CMK (cell line): ENCODE measurements at regions not wholly inside any gene's neighbourhood (a gene's known extent, or its start where the extent isn't known, plus 50 kb on each side); places are given as distances from the start of the nearest gene placed in this dataset.
"Not testable (repeated sequence)": the region's sequence is repeated elsewhere in the genome, so short reads cannot be mapped to it uniquely, and the experiment has no call there.

ENCODE experiments used
- DNase-seq: peaks from one replicate; pipeline ENCODE4 v3.0.0-alpha.2; 2010; ENCODE audit warnings: low read depth

DNA sequence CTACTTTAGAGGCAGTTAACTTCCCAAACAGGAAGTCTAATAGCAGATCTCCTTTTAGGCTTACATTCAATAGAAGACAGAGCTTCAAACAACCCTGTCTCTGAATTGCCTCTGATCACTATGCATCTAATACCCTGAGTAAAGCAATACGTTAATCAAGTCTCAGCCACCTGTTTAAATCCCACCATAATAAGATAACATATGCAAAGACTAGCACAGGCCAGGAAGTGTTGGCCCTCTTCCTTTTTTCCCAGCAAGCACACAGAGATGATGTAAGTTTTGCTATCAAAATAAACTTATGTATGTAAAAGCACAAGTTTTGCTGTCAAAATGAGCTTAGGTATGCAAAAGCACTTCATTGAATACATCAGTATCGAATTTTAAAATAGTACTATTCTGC, 385.5 kb downstream of the RND3 start:
- peak; percentile 9 for DNase-seq

DNA sequence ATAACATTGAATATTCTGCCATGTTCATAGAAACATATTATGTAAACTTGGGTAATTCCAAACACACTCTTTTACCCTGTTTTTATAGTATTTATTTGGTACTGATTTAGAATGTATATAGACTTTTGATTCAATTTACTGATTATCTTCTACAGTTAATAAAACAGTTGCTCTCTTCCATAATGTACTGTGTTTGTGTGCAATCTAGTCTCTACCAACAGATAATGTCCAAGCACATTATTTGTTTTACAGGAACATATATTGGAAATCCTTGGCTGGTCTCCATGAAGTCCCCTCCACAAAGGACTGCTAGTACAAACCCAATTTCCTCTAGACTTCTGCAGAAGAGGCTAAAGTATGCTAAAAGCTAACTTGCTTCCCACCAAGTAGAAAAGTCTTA, 386.6 kb downstream of the RND3 start:
- no peak for DNase-seq

DNA sequence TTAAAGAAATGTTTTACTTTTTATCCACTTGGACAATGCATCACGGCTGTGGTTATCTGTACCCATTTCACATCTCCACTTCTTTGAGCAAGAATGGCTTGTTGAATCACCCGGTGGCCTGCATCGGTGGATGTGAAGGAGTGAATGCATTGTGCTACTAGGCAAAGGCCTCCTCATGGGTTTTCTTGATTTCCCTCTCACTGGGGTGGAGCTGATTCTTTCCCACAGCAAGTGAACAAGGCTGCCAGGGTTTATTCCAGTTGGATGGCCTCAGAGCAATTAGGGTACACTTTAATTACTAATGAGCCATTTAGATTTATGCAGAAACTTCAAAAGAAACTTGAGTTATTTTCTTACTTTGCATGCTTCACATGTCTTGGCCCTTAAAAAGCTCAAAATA, 387.1 kb downstream of the RND3 start:
- DNase-seq = no peak

DNA sequence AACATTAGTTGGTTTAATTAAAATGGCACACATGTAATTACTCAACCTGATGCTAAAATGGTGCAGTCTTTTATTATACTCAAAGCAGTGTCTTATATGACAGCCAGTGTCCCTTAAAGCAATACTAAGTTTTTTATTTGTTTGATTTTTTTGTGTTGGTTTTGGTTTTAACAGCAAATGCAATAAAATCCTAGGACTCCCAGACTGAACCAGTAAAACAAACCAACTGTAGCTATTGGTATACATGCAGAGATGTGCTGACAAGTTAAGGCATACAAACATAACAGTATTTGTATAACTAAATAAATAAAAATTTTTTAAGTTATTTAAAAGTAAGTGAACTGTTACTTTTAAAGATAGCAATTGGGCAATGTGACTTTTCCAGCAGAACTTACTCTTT, 387.7 kb downstream of the RND3 start:
- no peak for DNase-seq

DNA sequence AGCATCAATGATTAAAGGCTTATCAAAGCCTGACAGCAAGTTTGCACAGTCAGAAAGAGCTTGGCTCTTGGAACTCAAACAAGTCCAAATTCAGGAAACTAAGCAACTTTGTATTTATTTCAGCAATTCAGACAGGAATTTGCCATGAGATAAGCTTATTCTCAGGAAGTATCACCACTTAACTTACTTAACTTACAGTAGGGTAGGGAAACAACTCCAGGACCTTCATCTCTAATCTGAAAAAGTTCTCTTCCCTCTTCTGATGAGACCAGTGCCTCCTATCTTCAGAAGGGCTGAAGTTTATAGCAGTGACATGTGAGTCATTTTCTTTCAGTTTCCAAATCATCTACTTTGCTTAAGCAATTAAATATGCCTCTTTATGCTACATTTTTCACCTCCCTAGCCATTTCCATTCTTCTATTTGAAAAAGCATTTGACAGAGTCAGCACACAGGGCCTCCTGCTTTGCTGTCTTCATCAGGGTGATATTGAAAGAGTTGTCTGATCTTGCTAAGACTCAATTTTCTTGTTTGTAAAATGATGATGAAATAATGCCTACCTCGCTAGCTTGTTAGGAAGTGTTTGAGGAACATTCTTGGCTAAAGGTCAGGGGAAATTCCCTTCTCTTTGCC, 389.5 kb downstream of the RND3 start:
- DNase-seq = no peak

DNA sequence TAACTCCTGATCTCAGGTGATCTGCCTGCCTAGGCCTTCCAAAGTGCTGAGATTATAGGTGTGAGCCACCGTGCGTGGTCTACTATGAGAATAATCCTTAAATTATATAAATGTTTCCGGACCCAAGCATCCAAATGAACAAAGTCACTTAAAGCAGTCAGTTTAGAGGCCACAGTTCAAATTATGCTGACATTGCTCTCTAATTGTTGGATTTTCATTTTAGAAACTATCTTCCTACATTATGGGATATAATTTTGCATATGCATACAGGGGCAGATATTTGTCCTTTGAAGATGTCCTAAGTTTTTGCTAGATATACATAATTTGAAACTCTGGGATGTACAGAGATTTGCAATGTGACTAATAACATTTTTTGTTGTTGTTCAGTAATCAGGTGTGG, 390.1 kb downstream of the RND3 start:
- no peak for DNase-seq

DNA sequence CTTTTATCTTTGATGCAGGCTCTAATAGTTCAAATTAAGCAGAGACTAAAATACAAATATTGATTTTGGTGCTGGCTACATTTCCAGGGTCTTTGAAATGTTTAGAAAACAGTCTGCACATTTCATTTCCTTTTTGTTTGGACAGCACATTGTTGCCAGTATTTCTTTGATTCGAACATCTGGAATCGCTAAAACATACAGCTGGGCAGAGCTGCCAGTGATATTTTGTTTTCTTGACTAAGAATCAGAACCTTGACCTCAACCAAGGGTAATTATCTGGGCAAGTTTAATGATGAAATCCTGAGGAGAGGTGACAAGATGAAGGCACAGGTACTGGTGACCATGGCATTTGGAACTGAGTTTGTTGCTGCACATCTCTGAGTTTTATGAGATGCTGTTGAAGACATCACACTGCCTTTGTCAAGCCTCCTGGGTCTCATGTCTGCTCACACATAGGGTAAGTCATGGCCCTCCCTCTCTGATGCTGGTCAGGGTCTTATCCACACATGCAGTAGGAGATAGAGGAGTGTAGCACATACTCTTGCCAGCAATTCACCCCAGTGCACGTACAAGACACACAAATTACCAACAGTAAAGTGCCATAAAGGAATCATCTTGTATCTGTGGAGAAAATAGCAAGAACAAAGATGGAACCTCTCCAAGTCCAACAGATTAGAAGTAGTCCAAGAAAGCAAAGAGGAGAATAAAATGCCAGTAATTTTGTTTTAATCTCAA, 391.9 kb downstream of the RND3 start:
- DNase-seq = no peak

DNA sequence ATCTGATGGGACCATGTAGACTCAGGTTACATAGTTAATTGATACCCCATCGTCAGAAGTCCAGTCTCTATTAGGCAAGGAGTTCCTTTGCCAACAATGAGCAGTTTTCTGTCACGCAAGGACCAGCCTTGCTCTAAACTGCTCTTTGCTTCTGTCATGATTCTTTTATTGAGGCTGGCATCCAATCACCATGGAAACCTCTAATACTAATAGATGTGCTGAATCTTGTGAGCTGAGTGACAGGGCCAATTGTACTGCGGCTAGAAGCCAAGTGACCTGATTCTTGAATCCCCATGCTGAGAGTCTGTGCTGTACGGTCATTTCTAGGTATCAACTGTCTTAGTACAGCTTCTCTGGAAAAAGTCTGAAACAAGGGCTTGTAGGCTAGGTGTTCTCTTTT, 395.6 kb downstream of the RND3 start:
- no peak for DNase-seq

DNA sequence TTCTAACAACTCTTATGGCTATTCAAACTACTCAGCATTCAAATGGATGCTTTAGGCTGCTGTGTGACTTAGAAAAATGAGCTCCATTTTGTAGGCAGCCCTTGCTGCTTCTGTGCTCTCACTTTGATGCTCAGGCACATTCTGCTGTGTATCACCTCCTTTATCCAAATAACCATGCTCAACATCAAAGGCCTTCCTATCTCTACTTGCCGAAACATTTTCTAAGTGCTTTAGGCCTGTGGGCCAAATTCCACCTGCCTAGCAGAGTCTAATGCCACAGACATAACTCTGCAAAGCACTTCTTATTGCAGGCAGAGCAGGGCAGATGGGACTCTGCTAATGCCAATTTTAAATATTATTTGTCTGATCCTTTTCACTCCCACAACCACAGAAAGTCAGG, 397.4 kb downstream of the RND3 start:
- no peak for DNase-seq

DNA sequence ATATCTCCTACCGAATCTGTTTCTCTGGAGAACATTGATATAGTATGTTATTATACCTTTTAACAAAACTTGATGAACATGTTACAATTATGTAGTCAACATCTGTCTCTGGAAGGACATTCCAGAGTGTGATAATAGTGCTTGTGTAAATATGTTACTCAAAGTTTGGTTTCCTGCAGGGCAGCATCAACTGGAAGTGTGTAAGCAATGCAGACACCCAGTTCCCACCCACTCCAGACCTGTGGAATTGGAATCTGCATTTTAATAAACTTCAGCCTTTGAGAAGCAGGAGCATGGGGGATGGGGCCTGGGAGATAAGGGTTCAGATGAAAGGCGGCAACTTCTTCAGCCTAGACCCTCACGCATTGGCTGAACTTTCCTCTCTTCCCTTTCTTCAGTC, 398.9 kb downstream of the RND3 start:
- DNase-seq = no peak

DNA sequence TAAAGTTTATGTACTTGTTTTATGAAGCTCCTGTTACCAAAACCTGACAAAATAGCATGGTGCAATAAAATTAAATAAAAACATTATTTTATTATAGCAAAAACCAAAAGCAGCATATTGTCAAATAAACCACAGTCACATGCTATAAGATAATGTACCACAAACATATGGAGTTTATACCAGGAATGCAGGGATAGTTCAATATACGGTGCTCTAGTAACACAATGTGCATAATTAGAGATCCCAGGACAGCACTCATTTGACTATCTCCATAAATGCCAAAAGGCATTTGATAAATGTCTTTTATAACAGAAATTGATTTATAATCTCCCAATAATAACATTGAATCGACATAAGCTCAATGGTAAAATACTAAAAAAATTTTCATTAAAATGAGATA, 402.0 kb downstream of the RND3 start:
- DNase-seq = no peak

DNA sequence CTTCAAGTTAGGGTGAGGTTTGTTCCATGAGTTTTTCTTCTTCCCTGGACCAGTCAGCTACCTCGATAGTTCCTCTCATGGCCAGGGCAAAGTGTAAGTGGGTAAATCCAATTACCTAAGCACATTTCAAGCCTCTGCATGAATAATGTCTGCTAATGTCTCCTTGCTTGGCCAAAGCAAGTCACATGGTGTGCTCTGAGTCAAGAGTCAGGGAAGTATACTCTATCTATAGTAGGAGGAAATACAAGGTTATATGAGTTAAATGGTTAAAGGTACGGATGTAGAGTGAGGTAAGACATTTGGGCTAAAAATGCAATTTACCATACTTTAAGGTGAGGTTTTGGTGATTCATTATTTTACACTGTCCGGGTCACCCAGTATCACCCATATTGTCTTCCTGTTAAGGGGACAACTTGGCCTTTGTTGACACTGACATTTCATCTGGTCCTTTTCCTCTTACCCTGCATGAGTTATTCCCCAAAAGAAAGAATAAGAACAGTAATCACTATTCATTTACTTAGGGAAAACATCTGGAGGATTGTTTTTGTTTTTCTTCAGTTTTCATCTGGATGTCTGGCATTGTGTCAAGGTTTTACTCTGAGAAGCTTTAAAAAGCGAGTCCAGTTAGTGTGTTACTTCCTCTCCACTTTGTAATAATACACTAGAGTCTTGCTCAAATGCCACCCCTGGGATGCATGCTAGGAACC, 405.5 kb downstream of the RND3 start:
- DNase-seq = no peak

DNA sequence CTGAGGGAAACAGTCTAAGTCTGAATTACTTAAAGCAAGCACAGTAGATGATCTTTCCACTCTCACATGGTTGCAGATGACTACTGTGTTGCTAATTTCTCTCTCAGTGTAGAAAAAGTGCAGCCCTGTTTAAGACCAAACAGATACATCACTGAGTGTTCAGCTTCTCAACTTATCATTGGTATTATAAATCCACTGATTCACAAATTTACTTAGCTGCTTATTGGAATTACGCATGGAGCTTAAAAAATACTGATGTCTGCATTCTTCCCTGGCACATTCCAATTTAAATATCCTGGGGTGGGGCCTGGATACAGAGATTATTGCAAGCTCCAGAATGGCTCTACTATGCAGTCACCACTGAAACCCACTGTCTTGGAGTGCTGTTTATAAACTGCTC, 411.2 kb downstream of the RND3 start:
- DNase-seq = no peak

DNA sequence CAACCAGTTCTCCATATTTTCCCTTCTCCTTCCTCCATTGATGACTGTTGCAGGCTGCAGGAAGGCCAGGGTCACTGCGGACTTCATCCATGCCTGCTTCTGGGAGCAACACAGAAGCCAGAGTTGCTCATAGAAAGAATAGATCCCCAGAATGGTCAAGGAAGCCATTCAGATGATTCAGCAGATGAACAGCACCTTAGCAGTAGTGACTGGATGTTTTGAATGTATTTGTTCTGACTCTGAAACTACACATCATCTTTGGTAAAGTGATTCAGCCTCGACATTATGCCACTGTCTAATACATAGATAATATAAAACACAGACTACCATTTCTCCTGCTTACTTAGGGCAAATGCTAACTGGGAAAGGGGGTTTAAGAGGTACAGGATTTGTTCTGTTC, 411.6 kb downstream of the RND3 start:
- no peak for DNase-seq

DNA sequence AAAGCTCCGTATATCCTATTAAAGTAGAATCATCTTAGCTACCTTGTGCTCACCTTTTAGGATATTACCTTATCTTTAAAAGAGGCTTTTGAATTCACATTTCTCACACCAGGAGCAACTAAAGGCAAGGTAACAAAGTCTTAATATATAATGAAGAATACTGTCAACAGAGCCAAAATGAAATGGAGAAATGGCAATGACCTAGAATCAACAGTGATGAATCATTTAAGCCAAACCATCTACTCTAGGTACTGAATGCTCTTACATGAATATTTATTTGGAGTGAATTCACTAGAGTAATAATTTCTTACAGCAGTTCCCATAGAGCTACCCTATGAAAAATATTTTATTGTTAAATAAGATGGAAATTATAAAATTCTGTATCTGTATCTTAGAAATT, 421.0 kb downstream of the RND3 start:
- no peak for DNase-seq

DNA sequence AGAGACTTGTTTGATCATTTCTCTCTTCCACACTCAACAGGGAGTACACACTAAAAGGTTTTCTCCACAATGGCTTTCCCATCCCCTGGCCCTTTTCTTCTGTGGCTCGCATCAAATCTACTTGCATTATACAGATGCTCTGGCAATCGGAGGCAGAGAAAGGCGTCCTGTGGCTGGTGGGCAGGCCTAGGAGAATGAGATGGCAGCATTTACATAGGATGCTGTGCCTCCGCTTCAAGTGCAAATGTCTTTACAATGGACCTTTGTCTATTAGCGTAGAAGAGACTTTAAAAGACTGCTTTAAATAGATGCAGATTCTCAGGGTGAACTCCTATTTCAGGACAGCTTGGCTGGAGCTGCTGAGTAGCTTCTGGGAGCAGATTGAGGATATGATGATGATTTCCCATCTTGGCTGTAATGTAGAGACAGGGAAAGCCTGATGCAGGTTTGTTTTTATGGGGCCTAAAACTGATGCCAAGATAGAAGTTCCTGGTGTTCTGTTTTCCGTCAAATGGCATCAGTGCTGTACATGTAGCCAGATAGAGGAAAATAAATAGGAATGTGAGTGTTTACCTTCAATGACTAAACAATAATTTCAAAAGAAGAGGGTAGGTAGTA, 423.4 kb downstream of the RND3 start:
- DNase-seq = no peak

DNA sequence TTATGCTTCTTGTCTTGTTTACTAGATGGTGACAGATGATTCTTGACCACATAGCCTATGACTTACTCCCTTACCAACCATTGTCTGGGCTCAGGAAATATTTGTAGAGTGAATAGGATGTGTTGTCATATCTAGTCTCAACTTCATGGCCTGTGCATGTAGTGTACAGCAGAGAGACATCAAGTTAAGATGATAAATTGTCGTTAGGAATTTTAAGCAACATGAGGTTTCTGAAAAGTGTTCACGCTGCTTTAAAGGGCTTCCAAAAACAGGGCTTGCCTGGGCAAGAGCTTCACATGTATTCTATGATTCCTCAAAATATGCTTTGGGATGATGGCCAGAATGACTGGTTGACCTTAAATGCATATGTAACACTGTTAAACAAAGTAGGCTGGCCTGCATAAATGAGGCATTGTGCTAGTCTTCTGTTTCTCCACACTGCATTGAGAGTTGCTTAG, 424.0 kb downstream of the RND3 start:
- DNase-seq = no peak

DNA sequence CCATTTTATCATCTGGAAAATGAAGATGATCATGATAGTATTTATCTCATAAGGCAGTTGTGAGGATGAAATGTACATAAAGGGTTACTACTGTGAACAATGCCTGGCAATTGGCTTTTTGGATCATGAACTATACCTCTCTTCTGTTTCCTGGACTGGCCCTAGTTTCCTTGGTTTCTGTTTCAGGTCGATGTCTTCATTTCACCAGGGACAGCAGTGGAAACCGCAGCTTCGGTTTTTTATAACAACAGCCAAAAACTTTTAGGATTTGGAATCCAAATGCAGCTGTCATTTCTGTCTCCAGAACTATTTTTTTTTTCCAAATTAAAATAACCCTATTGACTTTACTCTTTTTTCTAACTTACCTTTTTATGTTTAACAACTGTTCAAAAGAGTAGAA, 425.1 kb downstream of the RND3 start:
- no peak for DNase-seq

DNA sequence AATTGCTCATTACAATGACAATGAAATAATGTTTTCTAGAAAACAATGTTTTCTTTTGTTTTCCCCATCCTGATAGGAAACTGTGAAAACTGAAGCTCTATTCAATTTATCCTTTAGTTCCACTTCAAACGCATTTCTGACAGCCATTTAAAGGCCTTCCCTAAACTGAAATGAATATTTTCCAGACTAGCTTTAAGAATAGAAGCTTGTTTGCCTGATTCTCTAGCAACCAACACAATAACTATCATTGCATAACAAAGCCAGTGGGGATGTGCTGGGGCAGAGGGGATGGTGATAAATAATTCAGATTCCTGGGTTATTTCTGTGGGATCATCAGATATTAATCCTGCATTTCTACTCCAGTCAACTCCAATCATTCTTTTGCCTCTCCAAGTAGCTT, 427.1 kb downstream of the RND3 start:
- no peak for DNase-seq

DNA sequence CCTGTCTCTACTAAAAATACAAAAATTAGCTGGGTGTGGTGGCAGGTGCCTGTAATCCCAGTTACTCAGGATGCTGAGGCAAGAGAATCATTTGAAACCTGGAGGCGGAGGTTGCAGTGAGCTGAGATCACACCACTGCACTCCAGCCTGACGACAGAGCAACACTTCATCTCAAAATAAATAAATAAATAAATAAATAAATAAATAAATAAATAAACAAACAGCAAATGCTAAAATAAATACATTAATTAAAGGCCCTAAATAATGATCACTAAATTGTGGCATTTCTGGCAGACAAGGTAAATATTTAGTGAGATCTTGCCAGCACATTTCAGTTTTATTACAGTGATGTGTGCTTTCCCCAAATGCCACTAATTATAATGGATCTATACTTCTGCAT, 427.8 kb downstream of the RND3 start:
- DNase-seq = not testable (repeated sequence)

DNA sequence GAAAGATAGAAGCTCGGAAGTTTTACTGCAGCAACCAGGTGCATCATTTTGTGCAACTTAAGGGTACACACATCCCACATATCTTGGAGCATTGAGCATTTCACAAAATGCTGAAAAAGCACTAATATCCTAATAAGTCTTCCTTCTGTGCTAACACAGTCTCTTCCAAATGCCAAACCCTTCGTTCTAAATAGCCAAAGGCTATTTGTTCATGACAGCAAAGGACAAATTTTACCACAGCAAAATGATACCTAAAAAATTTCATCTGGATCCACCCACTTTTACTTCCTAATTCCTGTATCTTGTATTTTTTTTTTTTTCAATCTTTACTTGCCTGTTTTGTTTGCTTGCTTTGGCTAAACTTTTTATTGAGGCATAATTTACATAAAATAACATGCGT, 435.0 kb downstream of the RND3 start:
- no peak for DNase-seq

DNA sequence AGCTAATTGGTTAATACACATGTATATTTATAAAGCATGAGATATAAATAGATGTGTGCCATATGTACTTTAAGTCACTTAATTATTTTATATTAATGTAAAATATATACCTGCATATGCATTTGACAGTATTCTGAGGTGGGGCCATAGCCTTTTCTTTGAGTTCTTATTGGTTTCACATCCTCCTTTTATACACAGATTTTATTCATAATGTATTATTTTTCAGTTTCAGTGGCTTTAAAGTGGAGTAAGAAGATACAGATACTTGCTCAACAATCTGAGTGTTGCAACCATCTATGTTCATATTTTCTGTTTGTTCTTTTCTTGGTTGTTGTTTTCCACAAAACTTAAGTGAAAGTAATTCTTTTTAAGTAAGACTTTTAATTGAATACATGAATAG, 436.5 kb downstream of the RND3 start:
- DNase-seq = no peak

DNA sequence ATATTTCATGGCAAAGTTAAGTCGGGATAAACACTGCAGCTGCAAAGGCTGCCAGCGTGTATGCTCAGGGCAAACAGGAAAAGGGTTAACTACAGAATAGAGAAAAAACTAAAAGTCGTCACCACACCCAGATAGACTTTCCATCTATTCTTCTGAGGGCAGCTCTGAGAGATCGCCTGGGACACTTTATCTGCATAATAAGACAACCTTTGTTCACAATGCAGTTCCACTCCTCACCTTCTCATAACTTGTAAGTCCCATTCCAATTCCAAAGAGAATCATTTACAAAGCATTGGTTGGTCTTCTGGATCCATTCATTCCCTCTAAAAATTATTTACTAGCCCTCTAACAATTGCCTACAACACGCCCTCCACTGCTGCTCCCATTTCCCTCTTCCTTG, 437.4 kb downstream of the RND3 start:
- no peak for DNase-seq
